AG20443 (cell line): ENCODE measurements at regions not wholly inside any gene's neighbourhood (a gene's known extent, or its start where the extent isn't known, plus 50 kb on each side); places are given as distances from the start of the nearest gene placed in this dataset.

Experiments used
- DNase-seq: peaks from one replicate; pipeline ENCODE4 v3.0.0; 2012; ENCODE audit warnings: low spot score, mixed read lengths

- no peak for DNase-seq
Observed at GRCh38 chr4:162352580-162353107, 188.8 kb upstream of the FSTL5 start.

GRCh38 chr4:162350331-162350730, 186.5 kb upstream of the FSTL5 start:
- no peak for DNase-seq

GRCh38 chr4:162349395-162349794, 185.6 kb upstream of the FSTL5 start:
- DNase-seq = no peak

GRCh38 chr4:162347842-162348213, 184.0 kb upstream of the FSTL5 start:
- no peak for DNase-seq

GRCh38 chr4:162347156-162347841, 183.5 kb upstream of the FSTL5 start:
- no peak for DNase-seq

GRCh38 chr4:162343967-162344366, 180.2 kb upstream of the FSTL5 start:
- no peak for DNase-seq

- DNase-seq = no peak
Observed at GRCh38 chr4:162341533-162341932, 177.7 kb upstream of the FSTL5 start.

- no peak for DNase-seq
Observed at GRCh38 chr4:162323919-162324318, 160.1 kb upstream of the FSTL5 start.

- no peak for DNase-seq
Observed at GRCh38 chr4:162322054-162322453, 158.3 kb upstream of the FSTL5 start.

- DNase-seq = no peak
Observed at GRCh38 chr4:162285753-162286152, 122.0 kb upstream of the FSTL5 start.

- DNase-seq = no peak
Observed at GRCh38 chr4:162282684-162283083, 118.9 kb upstream of the FSTL5 start.

GRCh38 chr4:162274354-162274753, 110.6 kb upstream of the FSTL5 start:
- DNase-seq = no peak

- DNase-seq = no peak
Observed at GRCh38 chr4:162272215-162272614, 108.4 kb upstream of the FSTL5 start.

- no peak for DNase-seq
Observed at GRCh38 chr4:162268911-162269310, 105.1 kb upstream of the FSTL5 start.

- no peak for DNase-seq
Observed at GRCh38 chr4:162265802-162266201, 102.0 kb upstream of the FSTL5 start.

GRCh38 chr4:162245051-162245450, 81.3 kb upstream of the FSTL5 start:
- no peak for DNase-seq

- DNase-seq = no peak
Observed at GRCh38 chr4:162241857-162242256, 78.1 kb upstream of the FSTL5 start.

- no peak for DNase-seq
Observed at GRCh38 chr4:162239992-162240769, 76.4 kb upstream of the FSTL5 start.

- no peak for DNase-seq
Observed at GRCh38 chr4:162237676-162238075, 73.9 kb upstream of the FSTL5 start.

- DNase-seq = no peak
Observed at GRCh38 chr4:162234595-162234994, 70.8 kb upstream of the FSTL5 start.

- no peak for DNase-seq
Observed at GRCh38 chr4:162232349-162232748, 68.5 kb upstream of the FSTL5 start.

GRCh38 chr4:162229670-162230069, 65.9 kb upstream of the FSTL5 start:
- DNase-seq = no peak

GRCh38 chr4:162221148-162221547, 57.3 kb upstream of the FSTL5 start:
- DNase-seq = no peak
